ENCODE measurements at regions not wholly inside any gene's neighbourhood (a gene's known extent, or its start where the extent isn't known, plus 50 kb on each side); places are given as distances from the start of the nearest gene placed in this dataset.

- ChIA-PET RAD21 (ENCODE audit: low non-redundant PET in 1 of 2, low total read pairs in 2 of 2, uncharacterized antibody in 2 of 2, unreplicated experiment in 2 of 2) (no interaction called here), CTCF (no interaction called here), POLR2A (no interaction called here)
- Histone ChIP-seq H3K36me3 (ENCODE audit: control insufficient read depth in 1 of 2, insufficient read depth in 2 of 2, low read length in 2 of 2) (no peaks in the 10 kb centered on the region), H3K27ac (ENCODE audit: low read depth, low read length) (no peak overlapping the region), H3K9me3 (ENCODE audit: control insufficient read depth in 1 of 2, insufficient read depth in 1 of 2, low read depth in 1 of 2, low read length in 2 of 2) (no peaks in the 10 kb centered on the region), H4K20me1 (ENCODE audit: insufficient read depth) (no peaks in the 10 kb centered on the region), H3K79me2 (ENCODE audit: insufficient read depth, low read length) (no peaks in the 10 kb centered on the region), H3K4me3 (replicated peaks in 1 of 2; ENCODE audit: low read depth in 1 of 2, low read length in 2 of 2) (no peak overlapping the region), H2AFZ (ENCODE audit: low read depth, low read length, poor library complexity, severe bottlenecking) (no peak overlapping the region), H3K4me2 (ENCODE audit: low read length) (no peak overlapping the region), H3K4me1 (ENCODE audit: control insufficient read depth in 1 of 2, insufficient read depth in 2 of 2, low read length in 2 of 2) (no peaks in the 10 kb centered on the region), H3K9me2 (ENCODE audit: insufficient read depth) (no peaks in the 10 kb centered on the region), H3K27me3 (ENCODE audit: insufficient read depth, low read length) (no peaks in the 10 kb centered on the region), H3K9ac (ENCODE audit: low read length) (no peak overlapping the region)
- DNase-seq (ENCODE audit: low read depth, low spot score) (no peak), ATAC-seq (no peak)
- no TSS peak for BruUV-seq (replicated peaks)
- TF ChIP-seq ZBTB33 (IDR thresholded peaks at IDR 0.05; ENCODE audit: extremely low read depth, insufficient replicate concordance, low read length) (no peak), EGR1 (IDR thresholded peaks at IDR 0.05; ENCODE audit: low read depth) (no peak), RAD21 (IDR thresholded peaks at IDR 0.05; ENCODE audit: low read depth) (no peak), ELF1 (IDR thresholded peaks at IDR 0.05; ENCODE audit: borderline replicate concordance, low read depth) (no peak), CEBPB (IDR thresholded peaks at IDR 0.05; ENCODE audit: low read depth) (no peak), YY1 (IDR thresholded peaks at IDR 0.05; ENCODE audit: extremely low read depth, insufficient replicate concordance, low read depth, low read length) (no peak), EZH2 (IDR thresholded peaks at IDR 0.05) (no peak), CBX3 (IDR thresholded peaks at IDR 0.05; ENCODE audit: low read depth) (no peak), ZFX (IDR thresholded peaks at IDR 0.05) (no peak), JUND (IDR thresholded peaks at IDR 0.05) (no peak), SP1 (IDR thresholded peaks at IDR 0.05; ENCODE audit: low read depth) (no peak), ATF3 (IDR thresholded peaks at IDR 0.05) (no peak), POLR2A (IDR thresholded peaks at IDR 0.05; ENCODE audit: borderline replicate concordance, extremely low read depth, insufficient read depth, insufficient read length) (no peak), SIN3A (IDR thresholded peaks at IDR 0.05; ENCODE audit: low read depth) (no peak), ZNF274 (IDR thresholded peaks at IDR 0.05; ENCODE audit: low read depth, low read length) (no peak), REST (IDR thresholded peaks at IDR 0.05; ENCODE audit: low read depth) (no peak), MAX (IDR thresholded peaks at IDR 0.05) (no peak), CTCF (IDR thresholded peaks at IDR 0.05 in 2 of 3, conservative IDR thresholded peaks at IDR 0.05 in 1 of 3; ENCODE audit: borderline replicate concordance in 1 of 3, insufficient read depth in 1 of 3, low read depth in 2 of 3, low read length in 2 of 3) (no peak), EZH2phosphoT487 (IDR thresholded peaks at IDR 0.05; ENCODE audit: borderline replicate concordance) (no peak), TCF7L2 (IDR thresholded peaks at IDR 0.05; ENCODE audit: borderline replicate concordance, extremely low read depth, insufficient read depth, insufficient read length) (no peak)
- intact Hi-C loops (cut with micrococcal nuclease) = no loop called here
These were observed 127.2 kb upstream of the SYNPR start for GRCh38 chr3:63150880-63151279.
